NOMO-1 treated with DMSO at 0.1 percent for 48 hours (cell line): ENCODE measurements at regions not wholly inside any gene's neighbourhood (a gene's known extent, or its start where the extent isn't known, plus 50 kb on each side); places are given as distances from the start of the nearest gene placed in this dataset.
A peak's percentile ranks its signal among the peaks of the same experiment; 100 is the strongest.
"Not testable (repeated sequence)": the region's sequence is repeated elsewhere in the genome, so short reads cannot be mapped to it uniquely, and the experiment has no call there.

ENCODE experiments used
- DNase-seq: peaks from one replicate; lab custom pipeline; 2025; ENCODE audit not compliant: unreplicated experiment; lab: John Stamatoyannopoulos, UW

DNA sequence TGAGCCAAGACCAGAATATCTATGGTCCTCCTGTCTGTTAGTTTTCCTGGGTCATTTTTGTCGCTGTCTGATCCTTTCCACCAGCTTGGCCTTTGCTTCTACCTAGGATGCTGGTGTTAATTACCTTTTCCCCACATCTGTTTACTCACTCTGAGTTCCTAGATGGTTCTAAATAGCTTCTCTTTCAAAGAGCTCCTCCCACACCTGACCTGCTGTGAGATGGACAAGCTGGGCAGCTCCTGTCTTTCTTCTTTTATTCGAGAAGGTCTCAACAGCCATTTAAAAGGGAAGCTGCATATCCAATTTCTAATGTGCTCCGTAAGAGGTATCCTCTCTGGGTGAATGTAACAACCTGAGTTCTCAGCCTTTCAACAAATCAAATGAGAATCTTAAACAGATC is 156.2 kb downstream of the HRH4 start:
- no peak for DNase-seq

DNA sequence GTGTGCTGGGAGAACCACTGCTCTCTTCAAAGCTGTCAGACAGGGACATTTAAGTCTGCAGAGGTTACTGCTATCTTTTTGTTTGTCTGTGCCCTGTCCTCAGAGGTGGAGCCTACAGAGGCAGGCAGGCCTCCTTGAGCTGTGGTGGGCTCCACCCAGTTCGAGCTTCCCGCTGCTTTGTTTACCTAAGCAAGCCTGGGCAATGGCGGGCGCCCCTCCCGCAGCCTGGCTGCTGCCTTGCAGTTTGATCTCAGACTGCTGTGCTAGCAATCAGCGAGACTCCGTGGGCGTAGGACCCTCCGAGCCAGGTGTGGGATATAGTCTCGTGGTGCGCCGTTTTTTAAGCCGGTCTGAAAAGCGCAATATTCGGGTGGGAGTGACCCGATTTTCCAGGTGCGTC is 164.0 kb downstream of the HRH4 start:
- not testable (repeated sequence) for DNase-seq

DNA sequence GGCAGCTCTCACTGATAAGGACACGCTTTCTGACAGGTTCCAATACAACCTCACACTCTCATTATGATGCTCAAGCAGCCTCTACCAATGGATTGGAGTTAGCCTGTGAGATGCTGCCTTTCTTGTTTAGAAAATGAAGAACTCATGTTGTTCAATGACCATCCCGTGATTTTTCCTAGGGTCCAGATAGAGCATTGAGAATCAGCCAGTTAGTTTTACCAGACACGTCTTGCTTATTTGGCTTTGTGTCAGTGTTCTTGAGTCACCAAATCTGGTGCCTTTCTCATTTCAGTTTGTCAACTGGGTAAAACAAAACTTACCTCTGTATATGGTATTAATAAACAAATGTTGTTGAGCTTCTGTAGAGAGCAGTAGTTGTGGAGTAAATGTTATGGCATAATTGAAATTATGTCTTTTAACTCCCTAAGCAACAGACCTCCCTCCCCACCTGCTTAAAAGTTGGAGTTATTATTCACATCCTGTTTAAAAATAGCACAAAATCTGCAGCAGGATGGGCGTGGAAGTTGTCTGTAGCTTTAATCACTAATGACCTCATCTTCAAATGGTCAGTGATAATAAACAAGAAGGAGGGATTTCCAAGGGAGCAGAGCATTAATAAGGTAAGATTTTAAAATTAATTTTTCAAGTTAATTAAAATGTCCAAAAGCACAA is 167.3 kb downstream of the HRH4 start:
- DNase-seq, result no peak

DNA sequence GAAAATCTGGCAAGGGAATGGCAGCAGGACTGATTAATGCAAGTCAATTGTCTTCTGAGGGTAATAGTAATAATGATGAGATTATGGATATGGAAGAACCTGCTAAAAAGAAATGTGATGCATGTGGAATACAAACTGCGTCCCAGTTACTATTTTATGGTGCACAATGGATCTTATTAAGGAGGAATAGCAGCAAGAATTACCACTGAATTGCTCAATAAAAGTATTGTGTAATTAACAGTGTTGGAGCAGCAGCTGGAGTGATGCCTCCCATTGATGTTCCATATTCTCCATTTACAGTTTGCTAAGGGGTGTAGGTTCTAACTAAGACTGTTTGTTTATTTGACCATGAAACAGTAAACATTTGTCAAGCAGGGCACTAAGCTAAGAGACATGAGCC is 167.9 kb downstream of the HRH4 start:
- DNase-seq, result no peak

DNA sequence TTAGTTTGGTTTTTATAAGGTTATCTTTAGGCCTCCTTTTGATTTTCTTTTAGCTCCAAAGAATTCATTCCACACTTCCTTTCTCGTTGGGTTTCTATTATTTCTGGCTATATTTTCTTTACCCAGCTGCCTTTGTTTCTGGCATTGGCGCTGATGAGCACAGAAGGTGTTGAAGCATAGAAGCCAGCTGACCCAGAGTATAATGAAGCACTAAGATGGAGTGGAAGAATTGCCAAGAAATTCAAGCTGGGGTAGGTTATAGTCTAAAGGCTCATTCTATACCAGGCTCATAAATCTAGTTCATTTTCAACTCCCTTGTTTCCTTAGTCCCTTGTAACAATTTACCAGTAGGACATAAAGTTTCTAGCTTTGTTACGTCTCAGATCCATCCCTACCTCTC is 169.5 kb downstream of the HRH4 start:
- DNase-seq, result no peak

DNA sequence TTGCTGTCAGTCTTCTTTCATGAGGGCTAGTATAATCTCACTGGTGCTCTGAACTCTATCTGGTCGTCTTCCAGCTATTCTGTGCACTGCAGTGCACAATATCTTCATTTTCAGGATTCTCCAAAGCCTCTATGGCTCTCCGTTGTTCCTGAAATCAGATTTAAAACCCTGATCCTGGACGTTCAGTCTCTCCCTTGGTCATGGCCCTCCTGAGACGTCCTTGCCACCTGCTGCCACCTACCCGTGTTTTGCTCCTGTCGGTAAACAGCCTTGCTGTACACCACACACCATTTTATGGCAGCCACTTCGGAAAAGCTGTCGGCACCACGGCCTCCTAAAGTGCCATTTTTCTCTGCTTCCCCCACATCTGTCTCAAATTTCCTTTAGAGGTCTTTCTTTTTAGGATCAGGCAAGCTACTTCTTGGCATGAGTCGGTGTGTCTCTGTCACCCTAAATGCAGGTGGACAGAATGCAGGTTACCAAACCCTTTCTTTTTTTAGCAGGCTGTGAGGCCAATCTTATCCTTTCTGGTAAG is 170.0 kb downstream of the HRH4 start:
- DNase-seq, result no peak

DNA sequence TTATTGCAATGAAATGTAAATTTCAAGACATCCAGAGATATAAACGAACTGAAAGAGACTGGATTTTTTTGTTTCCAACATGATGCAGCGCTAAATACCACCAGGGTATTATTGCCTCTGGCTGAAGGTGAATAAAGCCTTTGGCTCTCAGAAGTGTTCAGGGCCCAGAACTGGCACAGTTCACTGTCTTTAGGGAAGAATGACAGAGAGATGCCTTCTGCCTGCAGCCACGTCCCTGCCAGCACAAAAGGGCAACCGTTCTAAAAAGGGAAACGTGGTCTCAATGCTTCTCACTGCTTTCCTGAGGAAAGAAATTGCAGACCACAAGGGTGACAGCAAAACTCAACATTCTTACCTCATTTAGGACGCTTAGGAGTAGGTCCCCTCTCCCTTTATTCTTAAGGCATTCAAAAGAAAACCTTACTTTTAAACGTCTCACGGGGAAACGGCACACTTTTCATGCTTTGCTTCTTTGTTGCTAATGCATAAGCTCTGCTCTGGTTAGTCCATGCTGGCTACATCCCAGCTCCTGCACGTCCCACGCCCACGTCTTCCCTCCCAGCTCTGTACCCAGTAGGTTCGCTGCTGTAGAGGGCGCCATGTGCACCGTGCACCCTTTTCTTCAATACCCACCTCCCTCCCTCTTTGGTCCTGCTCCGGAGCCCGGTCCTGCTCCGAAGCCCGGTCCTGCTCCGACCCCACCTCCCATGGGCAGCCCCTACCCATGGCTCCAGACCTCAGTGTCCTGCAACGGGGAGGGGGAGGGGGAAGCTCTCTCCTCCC is 171.0 kb downstream of the HRH4 start:
- DNase-seq, result no peak

DNA sequence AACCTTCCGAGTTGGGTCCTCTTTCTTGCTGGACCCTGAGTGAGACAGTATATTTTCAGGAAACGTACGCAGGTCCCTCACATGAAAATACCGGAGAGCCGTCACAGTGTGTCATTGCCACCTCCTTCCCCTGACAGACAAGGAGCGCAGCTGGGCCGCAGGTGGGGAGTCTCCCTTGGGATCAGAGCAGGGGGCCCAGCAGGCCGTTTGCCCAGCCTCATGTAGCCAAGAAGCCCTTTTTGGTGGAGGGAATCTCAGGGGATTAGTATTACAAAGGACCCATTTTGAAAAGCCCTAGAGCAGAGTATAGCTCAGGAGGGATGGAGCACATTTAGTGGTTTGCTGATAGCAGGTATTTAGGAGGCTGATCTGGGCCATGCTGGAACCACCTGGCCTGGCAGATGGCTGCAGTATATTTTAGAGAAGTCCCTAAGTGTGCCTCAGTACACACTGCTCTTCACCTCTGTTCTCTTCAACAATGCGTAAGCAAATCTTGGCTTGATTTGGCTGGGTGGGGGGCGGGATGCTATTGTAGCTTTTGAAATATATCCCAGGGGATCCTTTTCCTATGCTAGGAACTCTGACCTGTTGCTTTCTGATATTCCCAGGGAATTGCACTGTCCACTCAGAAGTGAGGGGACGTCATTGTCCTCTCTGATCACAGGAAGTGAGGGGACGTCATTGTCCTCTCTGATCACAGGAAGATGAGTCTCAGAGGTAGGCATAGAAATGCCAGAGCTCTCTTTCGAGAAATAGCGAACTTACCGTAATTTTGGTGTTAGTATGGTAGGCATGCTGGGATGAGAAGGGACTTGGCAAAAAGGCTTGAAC is 171.9 kb downstream of the HRH4 start:
- no peak for DNase-seq

DNA sequence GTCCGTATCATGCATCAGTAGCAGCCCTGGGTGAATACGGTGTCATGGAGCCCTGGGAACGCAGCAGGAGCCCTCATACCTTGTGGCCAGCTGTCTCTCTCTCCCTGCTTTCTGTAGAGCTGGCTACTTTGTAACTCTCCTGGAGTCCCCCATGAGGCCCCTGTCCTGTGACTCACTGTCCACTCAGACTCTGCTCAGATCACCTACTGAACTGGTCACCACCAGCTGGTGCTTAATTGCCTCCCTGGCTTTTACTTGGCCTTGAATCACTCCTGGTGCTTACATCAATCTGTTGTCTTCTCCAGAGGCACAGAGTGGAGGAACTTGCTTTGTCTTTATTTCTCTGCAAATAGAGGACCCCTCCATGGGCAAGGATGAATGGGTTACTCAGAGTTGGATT is 172.7 kb downstream of the HRH4 start:
- no peak for DNase-seq

DNA sequence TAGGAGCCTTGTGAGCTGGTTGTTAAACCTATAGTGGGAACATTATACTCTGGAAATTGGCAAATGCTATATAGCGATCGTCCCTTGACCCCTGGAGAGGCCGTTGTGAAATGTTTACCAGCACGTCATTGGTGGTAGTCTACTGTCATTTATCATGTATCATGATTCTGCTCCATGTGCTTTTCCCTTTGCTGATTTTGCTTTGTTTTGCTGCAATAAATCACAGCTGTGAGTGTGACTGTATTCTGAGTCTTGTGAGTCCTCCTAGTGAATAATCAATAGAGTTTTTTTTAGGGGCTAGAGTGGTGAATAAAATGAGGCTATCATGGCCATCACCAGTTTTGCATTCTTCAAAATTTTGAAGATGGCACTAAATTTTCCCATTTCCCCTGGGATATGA is 189.1 kb downstream of the HRH4 start:
- DNase-seq, result no peak

DNA sequence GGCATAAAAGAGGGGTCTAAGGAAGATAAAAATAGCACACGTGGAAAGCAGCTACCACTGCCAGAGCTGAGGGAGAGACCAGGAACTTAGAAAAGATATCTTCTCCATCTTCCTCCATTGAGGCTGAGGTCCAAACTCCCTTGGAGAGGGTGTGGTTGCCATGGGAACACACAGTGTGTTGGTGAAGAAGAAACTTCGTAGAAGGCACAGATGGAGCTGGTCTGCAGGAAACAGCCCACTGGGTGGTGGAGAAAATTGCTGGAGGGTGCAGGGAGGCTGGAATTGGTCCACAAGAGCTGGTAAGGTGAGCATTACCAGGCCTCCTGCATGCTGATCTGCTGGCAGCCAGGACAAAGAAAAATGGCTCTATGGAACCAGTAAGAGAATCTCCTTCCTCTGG is 191.0 kb downstream of the HRH4 start:
- DNase-seq, result no peak

DNA sequence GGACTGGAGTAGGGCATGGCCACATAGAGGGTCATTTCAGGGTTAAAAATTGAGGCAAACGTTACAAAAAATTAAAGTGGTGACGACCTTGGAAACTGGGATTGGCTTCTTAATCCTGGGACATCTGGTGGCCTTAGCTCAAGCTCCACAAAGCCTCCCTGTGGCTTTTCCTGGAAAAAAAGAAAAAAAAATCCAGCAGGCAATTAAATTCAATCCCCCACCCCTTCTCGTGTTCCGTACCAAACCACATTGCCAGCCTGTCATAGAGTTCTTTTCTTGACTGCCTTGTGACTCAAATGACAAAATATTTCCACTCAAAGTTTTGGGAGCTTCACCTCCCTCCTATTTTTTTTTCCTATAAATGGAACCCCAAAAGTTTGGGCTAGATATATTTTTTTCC is 195.6 kb downstream of the HRH4 start:
- DNase-seq, result no peak

DNA sequence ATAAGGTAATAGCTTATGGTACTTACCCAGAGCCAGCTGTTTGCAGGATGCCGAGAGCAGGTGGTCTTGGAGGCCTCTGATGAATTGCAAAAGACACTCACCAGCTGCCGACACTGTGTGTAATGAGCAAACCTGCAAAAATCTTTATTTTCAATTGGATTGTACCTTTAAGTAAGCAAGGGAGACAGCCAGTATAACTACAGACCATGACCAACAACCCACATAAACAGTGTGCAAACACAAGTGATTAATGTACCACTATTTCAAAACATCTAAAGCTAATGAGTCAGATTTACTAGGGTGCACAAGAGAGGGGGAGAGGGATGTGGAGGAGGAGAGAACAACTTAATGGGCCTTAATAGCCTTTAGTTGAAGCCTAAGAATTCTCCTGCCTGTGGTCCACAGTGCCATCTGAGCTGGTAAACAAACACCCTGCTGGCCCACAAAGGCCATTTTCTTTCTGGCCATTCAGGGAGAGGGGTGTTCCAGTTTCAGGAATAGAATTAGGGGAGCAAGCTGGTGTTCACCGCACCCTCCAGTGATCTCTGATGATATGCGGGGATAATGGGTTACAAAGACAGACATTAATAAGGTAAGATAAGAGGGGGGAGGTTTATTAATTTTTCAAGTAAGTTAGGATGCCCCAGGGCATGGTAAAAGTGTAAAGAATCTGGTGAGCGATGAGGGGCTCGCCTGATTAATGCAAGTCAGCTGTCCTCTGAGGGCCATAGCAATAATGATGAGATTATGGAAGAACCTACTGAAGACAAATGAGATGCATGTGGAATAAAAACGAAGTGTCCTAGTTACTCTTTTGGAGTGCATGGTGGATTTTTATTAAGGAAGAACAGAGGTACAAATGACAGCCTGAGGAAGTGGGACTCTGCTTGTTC is 196.4 kb downstream of the HRH4 start:
- DNase-seq, result no peak

DNA sequence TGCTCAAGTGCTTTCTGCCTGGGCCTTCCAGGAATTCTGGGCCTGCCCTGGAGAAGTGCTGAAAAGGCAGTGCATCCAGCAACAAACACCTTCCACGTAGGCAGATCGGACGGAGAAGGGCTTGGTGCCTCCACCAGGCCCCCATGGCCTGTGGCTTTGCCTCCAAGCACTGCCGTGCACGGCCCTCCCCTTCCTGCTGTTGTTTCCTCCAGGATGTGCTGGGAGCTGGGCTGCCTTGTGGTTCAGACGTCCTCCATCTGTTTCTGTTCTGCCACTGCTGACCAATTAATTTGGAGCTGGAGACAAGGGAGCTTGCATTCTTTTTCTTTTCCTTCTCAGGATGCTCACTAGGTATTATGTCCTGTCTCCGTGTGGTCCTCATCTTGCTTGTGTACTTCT is 197.0 kb downstream of the HRH4 start:
- no peak for DNase-seq

DNA sequence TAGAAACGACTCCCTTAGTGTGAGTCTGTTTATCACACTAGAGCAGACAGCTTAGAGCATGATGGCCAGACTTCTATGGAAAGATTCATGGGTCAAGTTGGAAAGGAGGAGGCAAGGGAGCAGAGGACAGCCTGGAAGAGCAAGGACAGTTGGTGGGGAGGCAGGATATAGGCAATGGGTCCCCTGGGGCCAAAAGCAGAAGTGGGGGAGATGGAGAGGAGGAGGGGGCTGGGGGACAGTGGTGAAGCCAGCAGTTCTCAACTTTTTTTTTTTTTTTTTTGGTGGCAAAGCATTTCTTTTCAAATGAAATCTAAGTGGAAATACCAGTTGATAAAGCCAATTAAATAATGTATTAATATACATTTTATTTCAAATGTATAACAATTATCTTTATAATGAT is 197.9 kb downstream of the HRH4 start:
- no peak for DNase-seq

DNA sequence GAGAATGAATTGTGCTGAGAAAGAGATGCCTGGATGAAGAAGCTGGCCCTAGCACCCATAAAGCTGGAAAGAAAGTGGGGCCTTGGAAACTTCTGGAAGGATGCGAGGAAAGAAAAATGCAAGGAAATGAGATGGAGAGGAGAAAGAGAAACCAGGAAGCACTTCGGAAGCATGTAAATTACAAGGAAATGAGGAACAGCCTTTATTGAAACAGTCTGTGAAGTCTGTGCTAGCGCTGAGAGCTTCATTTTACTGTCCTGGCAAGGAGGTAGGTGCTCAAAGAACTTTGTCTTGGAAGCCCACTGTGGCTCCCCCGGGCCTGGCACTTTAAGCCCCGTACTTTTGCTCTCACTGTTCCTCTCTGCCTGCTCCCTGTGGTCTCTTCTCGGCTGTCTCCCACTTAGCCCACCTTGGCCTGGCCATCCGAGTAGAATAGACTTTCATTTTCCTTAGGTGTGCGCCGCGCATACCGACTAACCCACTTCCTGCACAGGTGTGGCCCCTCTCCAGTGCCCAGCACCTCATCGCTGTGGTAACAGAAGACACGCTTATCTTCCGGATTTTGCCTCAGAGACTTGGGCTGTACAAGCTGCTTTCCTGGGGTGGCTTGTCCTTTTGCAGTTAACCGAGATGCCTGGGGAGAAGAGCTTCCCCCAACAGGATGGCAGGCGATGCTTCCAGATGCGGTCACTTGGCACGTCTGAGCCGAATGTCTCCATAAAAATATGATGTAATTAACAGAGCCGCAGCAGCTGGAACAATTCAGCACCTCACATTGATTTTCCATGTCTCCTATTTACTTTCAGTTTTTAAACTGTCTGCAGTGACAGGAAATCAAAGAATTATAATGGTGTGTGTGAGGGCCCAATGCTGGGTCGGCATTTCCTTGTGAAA is 199.6 kb downstream of the HRH4 start:
- DNase-seq, result peak; percentile 24

DNA sequence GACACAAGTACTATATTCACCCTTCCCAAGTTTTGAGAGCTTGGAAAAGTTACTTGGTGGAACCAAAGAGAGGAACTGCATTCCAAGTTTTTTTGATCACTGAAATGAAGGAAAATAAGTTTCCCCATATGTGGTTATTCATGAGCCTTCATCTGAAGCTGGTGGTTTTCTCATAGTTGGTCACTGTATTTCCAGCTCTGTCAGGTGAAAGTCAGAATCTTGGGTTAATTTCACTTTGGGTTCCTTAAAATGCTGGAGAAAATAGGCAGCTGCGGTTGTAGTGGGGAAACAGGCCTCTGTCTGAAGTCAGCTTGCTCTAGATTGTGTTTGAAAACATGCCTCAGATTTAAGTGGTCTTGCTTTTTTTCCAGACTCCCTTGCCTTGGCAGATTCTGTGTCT is 200.5 kb downstream of the HRH4 start:
- DNase-seq, result peak; percentile 40

DNA sequence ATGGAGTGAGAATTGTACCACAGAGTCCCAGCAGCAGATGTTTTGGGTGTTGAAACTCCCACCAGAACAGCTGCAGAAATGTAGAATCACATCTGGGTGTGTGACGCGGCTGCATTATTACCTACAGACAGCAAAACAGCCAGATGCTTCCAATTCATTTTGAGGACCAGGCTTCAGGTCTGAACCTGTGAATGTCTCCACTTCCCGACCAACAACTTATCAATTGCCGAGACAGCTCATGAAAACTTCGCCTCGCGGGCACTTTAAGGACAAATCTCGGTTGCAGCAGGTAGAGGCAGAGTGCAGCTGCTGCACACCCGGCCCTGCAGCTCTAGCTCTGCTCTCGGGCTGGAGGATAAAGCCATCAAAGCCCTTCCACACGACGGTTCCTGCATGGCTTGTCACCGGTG is 202.0 kb downstream of the HRH4 start:
- DNase-seq, result no peak

DNA sequence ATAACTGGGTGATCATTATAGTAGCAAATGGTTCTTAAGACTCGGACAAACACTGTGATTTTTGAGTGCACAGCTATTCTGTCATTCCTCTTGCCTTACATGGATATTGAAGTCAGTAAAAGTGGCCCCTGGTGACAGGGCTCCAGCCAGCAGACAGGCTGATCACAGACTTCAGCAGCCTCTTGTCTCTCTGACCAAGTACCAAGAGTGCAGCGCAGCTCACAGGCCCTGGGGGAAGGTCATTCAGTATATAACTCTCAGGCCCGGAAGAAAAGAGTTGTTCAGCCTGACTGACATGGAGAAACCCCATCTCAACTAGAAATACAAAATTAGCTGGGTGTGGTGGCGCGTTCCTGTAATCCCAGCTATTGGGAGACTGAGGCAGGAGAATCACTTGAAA is 202.6 kb downstream of the HRH4 start:
- no peak for DNase-seq

DNA sequence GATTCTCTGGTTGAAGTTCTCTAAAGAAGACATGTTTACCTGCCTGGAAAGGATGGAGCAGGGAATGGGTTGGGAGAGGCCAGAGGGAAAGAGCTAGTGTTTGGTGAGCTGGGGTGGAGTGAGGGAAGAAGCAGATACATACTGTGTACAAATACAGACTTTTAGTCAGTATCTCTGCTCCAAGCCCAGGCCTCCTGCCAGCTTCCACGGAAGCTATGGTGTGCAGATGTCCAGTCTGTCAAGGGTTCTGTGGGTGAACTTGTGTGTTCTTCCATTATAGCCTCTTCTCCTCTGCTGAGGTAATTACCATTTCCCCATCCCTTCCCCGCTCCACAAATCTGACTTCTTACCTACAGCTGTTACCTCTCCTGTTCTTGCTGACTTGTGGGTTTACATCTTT is 208.6 kb downstream of the HRH4 start:
- DNase-seq, result no peak
